ENCODE measurements at regions not wholly inside any gene's neighbourhood (a gene's known extent, or its start where the extent isn't known, plus 50 kb on each side); places are given as distances from the start of the nearest gene placed in this dataset.

GRCh38 chrX:10047133-10047532 is 80.0 kb downstream of the CLDN34 start:
- H3K9me3 Mint-ChIP-seq = no peaks in the 10 kb centered on the region
- Histone ChIP-seq H3K4me3 (no peak overlapping the region), H3F3A (replicated peaks; ENCODE audit: low read depth) (0 out of 2 replicates have a peak, but pooled peaks cover 4% of the 10 kb centered on the region), H3K4me2 (peak overlapping the region; percentile 29; the same call in 1 of the 2 replicates), H2AFZ (no peak overlapping the region), H3K4me1 (ENCODE audit: insufficient read depth) (peaks cover 33% of the 10 kb centered on the region), H3K36me3 (ENCODE audit: insufficient read depth) (no peaks in the 10 kb centered on the region), H3K27ac (ENCODE audit: low read depth) (peak overlapping the region; percentile 72; the same call in 1 of the 2 replicates), H3K79me2 (replicated peaks; ENCODE audit: insufficient read depth) (peaks cover 49% of the 10 kb centered on the region), H3K27me3 (ENCODE audit: insufficient read depth) (no peaks in the 10 kb centered on the region), H3K9me2 (ENCODE audit: insufficient read depth) (no peaks in the 10 kb centered on the region), H4K20me1 (replicated peaks; ENCODE audit: insufficient read depth) (no peaks in the 10 kb centered on the region)
- DNase-seq (ENCODE audit: low spot score) (no peak), ATAC-seq (no peak)
- H3K4me1 Mint-ChIP-seq = peaks cover 46% of the 10 kb centered on the region
- no peak for TF ChIP-seq ZNF114 (CRISPR knock-in tag; IDR thresholded peaks at IDR 0.05)
- TF ChIP-seq ETS1 (IDR thresholded peaks at IDR 0.05) = no peak
- no peak for TF ChIP-seq ZNF331 (CRISPR knock-in tag; IDR thresholded peaks at IDR 0.05; ENCODE audit: low read depth)
- TF ChIP-seq STAT1 (IDR thresholded peaks at IDR 0.05; ENCODE audit: unreplicated experiment) = no peak
- no peak for TF ChIP-seq EZH2phosphoT487 (IDR thresholded peaks at IDR 0.05; ENCODE audit: unreplicated experiment)
- TF ChIP-seq POLR2AphosphoS5 (IDR thresholded peaks at IDR 0.05; ENCODE audit: low read depth) = no peak
- no peak for TF ChIP-seq ZNF462 (CRISPR knock-in tag; IDR thresholded peaks at IDR 0.05)
- no peak for TF ChIP-seq CREB1 (CRISPR knock-in tag; IDR thresholded peaks at IDR 0.05; ENCODE audit: low read depth)
- TF ChIP-seq CTCF (conservative IDR thresholded peaks at IDR 0.05; ENCODE audit: low read depth in 2 of 2) = no peak
- no peak for TF ChIP-seq EZH2 (IDR thresholded peaks at IDR 0.05; ENCODE audit: low read depth, unreplicated experiment)
- H3K27ac Mint-ChIP-seq = no peak overlapping the region; the same call in 1 of the 2 replicates
- H3K36me3 Mint-ChIP-seq (ENCODE audit: low read depth) = no peaks in the 10 kb centered on the region
- H3K27me3 Mint-ChIP-seq (ENCODE audit: insufficient read depth, low read depth, poor library complexity) = peaks cover 6% of the 10 kb centered on the region
- H3K4me3 Mint-ChIP-seq = no peak overlapping the region

All from GM23338 (cell line).